Retinal pigment epithelial cell (primary cell): ENCODE measurements at regions not wholly inside any gene's neighbourhood (a gene's known extent, or its start where the extent isn't known, plus 50 kb on each side); places are given as distances from the start of the nearest gene placed in this dataset.

Source experiments
- DNase-seq: peaks from one replicate; pipeline ENCODE4 v3.0.0-alpha.2; 2010; ENCODE audit warnings: low read depth
- H3K4me3 ChIP-seq: 2 replicates; pipeline ENCODE4 v1.5.1; 2011; ENCODE audit warnings: mild to moderate bottlenecking, low read length, control low read depth, moderate library complexity
- CTCF ChIP-seq: conservative IDR thresholded peaks from 2 replicates; pipeline ENCODE4 v1.5.1; 2011; ENCODE audit warnings: low read depth, low read length, control low read depth, inconsistent platforms

GRCh38 chrX:25601323-25601722 lies 536.8 kb upstream of the MAGEB18 start:
- no peak for DNase-seq
- no peak overlapping the region for H3K4me3 ChIP-seq
- TF ChIP-seq CTCF, result no peak

GRCh38 chrX:25618248-25618647 lies 519.9 kb upstream of the MAGEB18 start:
- no peak for TF ChIP-seq CTCF
- H3K4me3 ChIP-seq, result no peak overlapping the region
- DNase-seq, result no peak

GRCh38 chrX:25640276-25640675 lies 497.9 kb upstream of the MAGEB18 start:
- H3K4me3 ChIP-seq, result no peak overlapping the region
- DNase-seq, result no peak
- TF ChIP-seq CTCF, result no peak

GRCh38 chrX:25646156-25646555 lies 492.0 kb upstream of the MAGEB18 start:
- TF ChIP-seq CTCF, result no peak
- DNase-seq, result no peak
- H3K4me3 ChIP-seq, result no peak overlapping the region

- TF ChIP-seq CTCF, result no peak
- H3K4me3 ChIP-seq, result no peak overlapping the region
- DNase-seq, result no peak
Measured at GRCh38 chrX:25648790-25649189, 489.4 kb upstream of the MAGEB18 start.

GRCh38 chrX:25650216-25650820 lies 487.8 kb upstream of the MAGEB18 start:
- no peak overlapping the region for H3K4me3 ChIP-seq
- TF ChIP-seq CTCF, result no peak
- DNase-seq, result no peak

GRCh38 chrX:25659317-25659716 lies 478.8 kb upstream of the MAGEB18 start:
- no peak for TF ChIP-seq CTCF
- no peak overlapping the region for H3K4me3 ChIP-seq
- no peak for DNase-seq
